HepG2 (cell line): ENCODE measurements at regions not wholly inside any gene's neighbourhood (a gene's known extent, or its start where the extent isn't known, plus 50 kb on each side); places are given as distances from the start of the nearest gene placed in this dataset.

Experiments used
- ATAC-seq: fragments of 200-7000 bp; cut with Tn5 transposase; 3 replicates; pipeline ENCODE4 v1.9.1; 2020; ENCODE audit warnings: mild to moderate bottlenecking, moderate library complexity
- BruUV-seq: library from RNA; stranded (reverse); fragments of 400-500 nt; replicated peaks from 2 replicates; lab custom pipeline; 2021; lab: Mats Ljungman, UMichigan
- CTCF ChIA-PET: fragments of 300-600 bp; formaldehyde crosslinking; extraction: SDS; loops from one replicate; lab custom pipeline; 2021; ENCODE audit warnings: low total read pairs, inconsistent platforms, low intra/inter-chr PET ratio; lab: Yijun Ruan, JAX
- POLR2A ChIA-PET: fragments of 350-600 bp; sonication (Branson Sonifier 250); formaldehyde crosslinking; loops from one replicate; lab custom pipeline; 2020; ENCODE audit warnings: antibody characterized with exemption, inconsistent platforms; lab: Yijun Ruan, JAX
- DNase-seq: peaks from one replicate; pipeline ENCODE4 v3.0.0-alpha.2; 2015; ENCODE audit warnings: low spot score
- FAIRE-seq: peaks from 3 replicates; lab custom pipeline; 2011; peaks lifted over from hg19 to GRCh38; lab: Jason Lieb, UNC
- H2AFZ ChIP-seq: one replicate; pipeline ENCODE4 v1.6.1; 2011; ENCODE audit warnings: low read length, inconsistent platforms
- H3K27ac ChIP-seq: fragments of 300-600 bp; 3 replicates; pipeline ENCODE4 v1.8.0; 2011; ENCODE audit warnings: mixed run types, mild to moderate bottlenecking, mixed read lengths, low read length, inconsistent platforms; ENCODE audit not compliant: insufficient read depth; ENCODE audit errors: extremely low read length
- H3K27me3 ChIP-seq, 2 experiments: fragments of 200-600 bp in 1 of 2; 2 replicates in 1 of 2; 3 replicates in 1 of 2; pipeline versions ENCODE4 v1.6.0 to v1.8.0; 2011; ENCODE audit warnings: low read length in 2 of 2, mild to moderate bottlenecking in 2 of 2, moderate library complexity in 2 of 2, inconsistent platforms in 1 of 2; ENCODE audit not compliant: insufficient read depth in 2 of 2, control insufficient read depth in 1 of 2
- H3K36me3 ChIP-seq, 2 experiments: fragments of 200-600 bp in 1 of 2; replicated peaks in 1 of 2; 2 replicates in 1 of 2; 3 replicates in 1 of 2; pipeline versions ENCODE4 v1.5.1 to v1.8.0; 2011; ENCODE audit warnings: low read length in 2 of 2, inconsistent platforms in 1 of 2; ENCODE audit not compliant: insufficient read depth in 2 of 2, control insufficient read depth in 1 of 2
- H3K4me1 ChIP-seq: 2 replicates; pipeline ENCODE4 v1.5.1; 2012; ENCODE audit warnings: low read length, inconsistent platforms; ENCODE audit not compliant: insufficient read depth
- H3K4me2 ChIP-seq: 2 replicates; pipeline ENCODE4 v1.6.0; 2011; ENCODE audit warnings: low read depth, low read length, inconsistent platforms
- H3K4me3 ChIP-seq, 3 experiments: fragments of 200-600 bp in 1 of 3; sonication (generic), shearing (Covaris generic) in 1 of 3; replicated peaks in 1 of 3; 2 replicates each; pipeline ENCODE4 v1.5.1; 2011 to 2016; ENCODE audit warnings: low read length in 3 of 3, inconsistent platforms in 2 of 3, low read depth in 2 of 3, mild to moderate bottlenecking in 2 of 3, control low read depth in 1 of 3, mixed read lengths in 1 of 3; ENCODE audit not compliant: insufficient read depth in 1 of 3
- H3K79me2 ChIP-seq: one replicate; pipeline ENCODE4 v1.6.1; 2011; ENCODE audit warnings: low read length, inconsistent platforms; ENCODE audit not compliant: insufficient read depth
- H3K9ac ChIP-seq: 2 replicates; pipeline ENCODE4 v1.6.0; 2011; ENCODE audit warnings: mild to moderate bottlenecking, low read depth, low read length, inconsistent platforms; ENCODE audit not compliant: insufficient read depth
- H3K9me3 ChIP-seq: 2 replicates; pipeline ENCODE4 v1.5.1; 2012; ENCODE audit warnings: mild to moderate bottlenecking, low read length
- H4K20me1 ChIP-seq: 2 replicates; pipeline ENCODE4 v1.6.0; 2011; ENCODE audit warnings: inconsistent platforms, mild to moderate bottlenecking, low read length, moderate library complexity; ENCODE audit not compliant: insufficient read depth
- FOXJ3 ChIP-seq: sonication (generic); formaldehyde crosslinking; IDR thresholded peaks from 2 replicates; pipeline ENCODE4 v1.4.0; 2020; ENCODE audit warnings: missing genetic modification reagents, mild to moderate bottlenecking, borderline replicate concordance
- GABPA ChIP-seq, 2 experiments: IDR thresholded peaks; 2 replicates each; pipeline ENCODE4 v1.6.1; 2011 to 2016; ENCODE audit warnings: low read depth in 2 of 2, low read length in 1 of 2, missing biosample characterization in 1 of 2, missing genetic modification characterization in 1 of 2
- HOXA9 ChIP-seq: sonication (generic); formaldehyde crosslinking; IDR thresholded peaks from 2 replicates; pipeline ENCODE4 v1.8.1; 2022; ENCODE audit warnings: missing genetic modification reagents, mild to moderate bottlenecking, moderate library complexity, borderline replicate concordance
- MAFK ChIP-seq, 2 experiments: IDR thresholded peaks in 1 of 2; conservative IDR thresholded peaks in 1 of 2; 2 replicates each; pipeline ENCODE4 v1.6.1; 2011; ENCODE audit warnings: improper control_type of control experiment in 2 of 2, low read length in 2 of 2
- SMC3 ChIP-seq: IDR thresholded peaks from 2 replicates; pipeline ENCODE4 v1.6.1; 2011; ENCODE audit warnings: low read length, improper control_type of control experiment
- TGIF2 ChIP-seq: IDR thresholded peaks from 2 replicates; pipeline ENCODE4 v1.6.1; 2016; ENCODE audit warnings: control low read depth, missing compliant biosample characterization
- ZKSCAN1 ChIP-seq: fragments of 150-350 bp; IDR thresholded peaks from 2 replicates; pipeline ENCODE4 v1.6.1; 2014; ENCODE audit warnings: low read length
- ZNF180 ChIP-seq: sonication (generic); formaldehyde crosslinking; IDR thresholded peaks from 2 replicates; pipeline ENCODE4 v1.4.0; 2020; ENCODE audit warnings: low read depth, missing genetic modification reagents, borderline replicate concordance
- ZNF292 ChIP-seq: sonication (generic); formaldehyde crosslinking; IDR thresholded peaks from 2 replicates; pipeline ENCODE4 v1.8.1; 2022; ENCODE audit warnings: mild to moderate bottlenecking, low read depth, missing genetic modification reagents, borderline replicate concordance
- ZNF431 ChIP-seq: sonication (generic); formaldehyde crosslinking; IDR thresholded peaks from 2 replicates; pipeline ENCODE4 v1.9.0; 2022; ENCODE audit warnings: missing genetic modification reagents, low read depth, mild to moderate bottlenecking, borderline replicate concordance
- ZNF543 ChIP-seq: sonication (generic); formaldehyde crosslinking; IDR thresholded peaks from 2 replicates; pipeline ENCODE4 v1.4.0; 2020; ENCODE audit warnings: mild to moderate bottlenecking, missing genetic modification reagents
- ZNF724P ChIP-seq: sonication (generic); formaldehyde crosslinking; IDR thresholded peaks from 2 replicates; pipeline ENCODE4 v1.8.0; 2022; ENCODE audit warnings: missing genetic modification reagents, borderline replicate concordance
- WGBS: methylation state at CpG from one replicate; pipeline ENCODE4 v1.1.6; 2017; ENCODE audit warnings: low lambda C conversion rate; 5-methylcytosine and 5-hydroxymethylcytosine counted together
- in situ Hi-C: cut with HindIII; loops from 2 replicates; pipeline ENCODE4 v1.10.0; 2017; ENCODE audit warnings: low pct_unique_long_range_greater_than_20kb; ENCODE audit not compliant: extremely low pct_ligation_motif_present
- intact Hi-C: fragments of 100-400 bp; cut with micrococcal nuclease; formaldehyde crosslinking; loops from one replicate; pipeline ENCODE4 v1.10.0; 2022; ENCODE audit not compliant: unreplicated experiment
- TF ChIP-seq, protein P1 (sequence below): sonication (generic); formaldehyde crosslinking; IDR thresholded peaks from 2 replicates; pipeline ENCODE4 v1.9.0; 2021; ENCODE audit warnings: missing genetic modification reagents, borderline replicate concordance
- TF ChIP-seq, protein P2 (sequence below): sonication (generic); formaldehyde crosslinking; conservative IDR thresholded peaks from 2 replicates; pipeline ENCODE4 v1.8.0; 2022; ENCODE audit warnings: low read depth, missing genetic modification reagents

DNA sequence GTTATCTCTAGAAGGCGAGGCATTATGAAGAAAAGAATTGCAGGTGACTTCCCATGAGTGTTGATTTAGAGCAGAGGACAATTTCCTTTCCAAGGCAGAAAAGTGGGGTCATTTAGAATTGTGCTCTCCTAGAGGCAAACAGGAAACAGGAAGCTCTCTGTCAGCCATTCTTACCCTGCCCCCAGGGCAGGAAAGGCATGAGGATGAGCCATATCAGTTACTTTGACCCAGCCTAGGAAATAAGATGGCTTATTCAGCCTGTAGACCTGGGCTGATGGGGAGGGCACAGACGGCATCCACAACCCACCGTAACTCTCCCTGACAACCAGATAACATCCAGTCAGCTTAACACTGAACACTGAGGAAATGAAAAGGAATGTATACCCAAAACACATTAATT, 88.8 kb upstream of the KDR start:
- FAIRE-seq (no peak), DNase-seq (no peak)
- no peak overlapping the region for H2AFZ ChIP-seq
- WGBS: 4% methylated on average over 3 of the region's 3 CpGs
- H3K79me2 ChIP-seq: no peaks in the 10 kb centered on the region
- no peaks in the 10 kb centered on the region for H3K36me3 ChIP-seq
- no peak for TF ChIP-seq HOXA9 (CRISPR knock-in tag)
- TF ChIP-seq ZNF724P: no peak
- TF ChIP-seq GABPA (IDR thresholded peaks at IDR 0.05; ENCODE audit: low read depth, low read length): no peak
- peak; percentile 40; the same call in 1 of the 2 replicates for TF ChIP-seq GABPA (CRISPR knock-in tag; IDR thresholded peaks at IDR 0.05; ENCODE audit: low read depth)
- TF ChIP-seq, all 625 proteins: peak for 1
- Histone ChIP-seq H4K20me1 (no peaks in the 10 kb centered on the region), H3K4me3 (no peak overlapping the region), H3K4me2 (no peak overlapping the region), H3K9ac (no peak overlapping the region), H3K9me3 (no peaks in the 10 kb centered on the region), H3K4me1 (no peaks in the 10 kb centered on the region), H3K27ac (no peak overlapping the region), H3K27me3 (no peaks in the 10 kb centered on the region)
- in situ Hi-C loops: no loop called here
- BruUV-seq: no TSS peak
- intact Hi-C loops: no loop called here
- ChIA-PET CTCF (no interaction called here), POLR2A (no interaction called here)
- no peak for ATAC-seq

- Histone ChIP-seq H3K9me3 (no peaks in the 10 kb centered on the region), H3K27ac (no peak overlapping the region), H3K9ac (no peak overlapping the region), H3K4me1 (no peaks in the 10 kb centered on the region), H2AFZ (no peak overlapping the region), H3K4me3 (no peak overlapping the region), H3K27me3 (no peaks in the 10 kb centered on the region), H3K36me3 (no peaks in the 10 kb centered on the region), H4K20me1 (no peaks in the 10 kb centered on the region), H3K79me2 (no peaks in the 10 kb centered on the region), H3K4me2 (no peak overlapping the region)
- CTCF ChIA-PET: no interaction called here
- 0% methylated on average over 1 of the region's 1 CpG for WGBS
- in situ Hi-C loops: no loop called here
- intact Hi-C loops: no loop called here
- no peak for TF ChIP-seq ZNF292 (CRISPR knock-in tag)
- TF ChIP-seq MAFK (conservative IDR thresholded peaks at IDR 0.05 in 1 of 2, IDR thresholded peaks at IDR 0.05 in 1 of 2; ENCODE audit: low read length in 2 of 2): no peak
- TF ChIP-seq, protein P1, sequence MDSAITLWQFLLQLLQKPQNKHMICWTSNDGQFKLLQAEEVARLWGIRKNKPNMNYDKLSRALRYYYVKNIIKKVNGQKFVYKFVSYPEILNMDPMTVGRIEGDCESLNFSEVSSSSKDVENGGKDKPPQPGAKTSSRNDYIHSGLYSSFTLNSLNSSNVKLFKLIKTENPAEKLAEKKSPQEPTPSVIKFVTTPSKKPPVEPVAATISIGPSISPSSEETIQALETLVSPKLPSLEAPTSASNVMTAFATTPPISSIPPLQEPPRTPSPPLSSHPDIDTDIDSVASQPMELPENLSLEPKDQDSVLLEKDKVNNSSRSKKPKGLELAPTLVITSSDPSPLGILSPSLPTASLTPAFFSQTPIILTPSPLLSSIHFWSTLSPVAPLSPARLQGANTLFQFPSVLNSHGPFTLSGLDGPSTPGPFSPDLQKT (CRISPR knock-in tag): no peak
- TF ChIP-seq TGIF2 (CRISPR knock-in tag): no peak
- TF ChIP-seq ZNF180 (CRISPR knock-in tag): no peak
- TF ChIP-seq ZKSCAN1: no peak
- no peak for TF ChIP-seq ZNF543 (CRISPR knock-in tag)
- TF ChIP-seq SMC3: no peak
- TF ChIP-seq ZNF431 (CRISPR knock-in tag): no peak
- TF ChIP-seq FOXJ3: no peak
- TF ChIP-seq, protein P2, sequence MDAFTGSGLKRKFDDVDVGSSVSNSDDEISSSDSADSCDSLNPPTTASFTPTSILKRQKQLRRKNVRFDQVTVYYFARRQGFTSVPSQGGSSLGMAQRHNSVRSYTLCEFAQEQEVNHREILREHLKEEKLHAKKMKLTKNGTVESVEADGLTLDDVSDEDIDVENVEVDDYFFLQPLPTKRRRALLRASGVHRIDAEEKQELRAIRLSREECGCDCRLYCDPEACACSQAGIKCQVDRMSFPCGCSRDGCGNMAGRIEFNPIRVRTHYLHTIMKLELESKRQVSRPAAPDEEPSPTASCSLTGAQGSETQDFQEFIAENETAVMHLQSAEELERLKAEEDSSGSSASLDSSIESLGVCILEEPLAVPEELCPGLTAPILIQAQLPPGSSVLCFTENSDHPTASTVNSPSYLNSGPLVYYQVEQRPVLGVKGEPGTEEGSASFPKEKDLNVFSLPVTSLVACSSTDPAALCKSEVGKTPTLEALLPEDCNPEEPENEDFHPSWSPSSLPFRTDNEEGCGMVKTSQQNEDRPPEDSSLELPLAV (CRISPR knock-in tag): no peak
- DNase-seq (no peak), FAIRE-seq (no peak), ATAC-seq (no peak)
- no TSS peak for BruUV-seq
- POLR2A ChIA-PET: no interaction called here
These were observed 89.7 kb upstream of the KDR start for GRCh38 chr4:55215087-55215486.
